MM.1S (cell line): ENCODE measurements at regions not wholly inside any gene's neighbourhood (a gene's known extent, or its start where the extent isn't known, plus 50 kb on each side); places are given as distances from the start of the nearest gene placed in this dataset.

Experiments
- EZH2 ChIP-seq: fragments of 300-600 bp; sonication (generic); optimal IDR thresholded peaks from 2 replicates; pipeline ENCODE3; 2017; ENCODE audit warnings: low read depth, mild to moderate bottlenecking, antibody characterized with exemption, low read length, mixed read lengths
- EZH2phosphoT487 ChIP-seq: fragments of 300-600 bp; sonication (generic); IDR thresholded peaks from 2 replicates; pipeline ENCODE4 v1.6.1; 2018; ENCODE audit warnings: antibody characterized with exemption, low read length
- TF ChIP-seq, protein P1 (sequence below): fragments of 300-600 bp; sonication (generic); IDR thresholded peaks from 2 replicates; pipeline ENCODE4 v1.5.1; 2016; ENCODE audit warnings: antibody characterized with exemption, low read length, mixed read lengths

DNA sequence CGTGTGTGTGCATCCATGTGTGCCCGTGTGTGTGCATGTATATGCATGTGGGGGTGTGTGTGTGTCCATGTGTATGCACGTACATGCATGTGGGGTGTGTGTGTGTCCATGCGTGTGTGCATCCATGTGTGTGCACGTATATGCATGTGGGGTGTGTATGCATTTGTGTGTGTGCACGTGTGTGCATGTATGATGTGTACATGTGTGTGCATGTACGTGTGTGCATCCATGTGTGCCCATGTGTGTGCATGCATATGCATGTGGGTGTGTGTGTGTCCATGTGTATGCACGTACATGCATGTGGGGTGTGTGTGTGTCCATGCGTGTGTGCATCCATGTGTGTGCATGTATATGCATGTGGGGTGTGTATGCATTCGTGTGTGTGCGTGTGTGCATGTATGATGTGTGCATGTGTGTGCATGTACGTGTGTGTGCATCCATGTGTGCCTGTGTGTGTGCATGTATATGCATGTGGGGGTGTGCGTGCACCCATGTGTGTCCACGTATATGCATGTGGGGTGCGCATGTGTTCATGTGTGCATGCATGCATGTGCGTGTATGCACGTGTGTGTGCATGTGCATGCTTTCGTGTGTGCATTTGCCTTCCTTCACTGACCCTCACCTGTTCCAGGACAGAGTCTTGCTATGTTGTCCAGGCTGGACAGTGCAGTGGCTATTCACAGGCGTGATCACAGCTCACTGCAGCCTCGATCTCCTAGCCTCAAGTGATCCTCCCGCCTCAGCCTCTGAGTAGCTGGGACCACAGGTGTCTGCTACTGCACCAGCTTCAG, 129.6 kb upstream of the TNRC6C start:
- TF ChIP-seq, protein P1, sequence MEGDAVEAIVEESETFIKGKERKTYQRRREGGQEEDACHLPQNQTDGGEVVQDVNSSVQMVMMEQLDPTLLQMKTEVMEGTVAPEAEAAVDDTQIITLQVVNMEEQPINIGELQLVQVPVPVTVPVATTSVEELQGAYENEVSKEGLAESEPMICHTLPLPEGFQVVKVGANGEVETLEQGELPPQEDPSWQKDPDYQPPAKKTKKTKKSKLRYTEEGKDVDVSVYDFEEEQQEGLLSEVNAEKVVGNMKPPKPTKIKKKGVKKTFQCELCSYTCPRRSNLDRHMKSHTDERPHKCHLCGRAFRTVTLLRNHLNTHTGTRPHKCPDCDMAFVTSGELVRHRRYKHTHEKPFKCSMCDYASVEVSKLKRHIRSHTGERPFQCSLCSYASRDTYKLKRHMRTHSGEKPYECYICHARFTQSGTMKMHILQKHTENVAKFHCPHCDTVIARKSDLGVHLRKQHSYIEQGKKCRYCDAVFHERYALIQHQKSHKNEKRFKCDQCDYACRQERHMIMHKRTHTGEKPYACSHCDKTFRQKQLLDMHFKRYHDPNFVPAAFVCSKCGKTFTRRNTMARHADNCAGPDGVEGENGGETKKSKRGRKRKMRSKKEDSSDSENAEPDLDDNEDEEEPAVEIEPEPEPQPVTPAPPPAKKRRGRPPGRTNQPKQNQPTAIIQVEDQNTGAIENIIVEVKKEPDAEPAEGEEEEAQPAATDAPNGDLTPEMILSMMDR, result no peak
- TF ChIP-seq EZH2, result no peak
- TF ChIP-seq EZH2phosphoT487, result no peak
